Erythroblast (primary cell): ENCODE measurements at regions not wholly inside any gene's neighbourhood (a gene's known extent, or its start where the extent isn't known, plus 50 kb on each side); places are given as distances from the start of the nearest gene placed in this dataset.

ENCODE experiments used
- GATA1 ChIP-seq: IDR thresholded peaks from 2 replicates; pipeline ENCODE4 v1.6.1; 2011; ENCODE audit warnings: low read depth, mild to moderate bottlenecking, control low read depth, low read length, moderate library complexity
- POLR2A ChIP-seq: IDR thresholded peaks from 2 replicates; pipeline ENCODE4 v1.6.1; 2011; ENCODE audit warnings: mild to moderate bottlenecking, low read length

- TF ChIP-seq POLR2A (no peak), GATA1 (no peak)
Observed at GRCh38 chr6:130672153-130672552, 155.1 kb upstream of the SMLR1 start.
